ENCODE measurements at regions not wholly inside any gene's neighbourhood (a gene's known extent, or its start where the extent isn't known, plus 50 kb on each side); places are given as distances from the start of the nearest gene placed in this dataset.
"Not testable (repeated sequence)": the region's sequence is repeated elsewhere in the genome, so short reads cannot be mapped to it uniquely, and the experiment has no call there.

DNA sequence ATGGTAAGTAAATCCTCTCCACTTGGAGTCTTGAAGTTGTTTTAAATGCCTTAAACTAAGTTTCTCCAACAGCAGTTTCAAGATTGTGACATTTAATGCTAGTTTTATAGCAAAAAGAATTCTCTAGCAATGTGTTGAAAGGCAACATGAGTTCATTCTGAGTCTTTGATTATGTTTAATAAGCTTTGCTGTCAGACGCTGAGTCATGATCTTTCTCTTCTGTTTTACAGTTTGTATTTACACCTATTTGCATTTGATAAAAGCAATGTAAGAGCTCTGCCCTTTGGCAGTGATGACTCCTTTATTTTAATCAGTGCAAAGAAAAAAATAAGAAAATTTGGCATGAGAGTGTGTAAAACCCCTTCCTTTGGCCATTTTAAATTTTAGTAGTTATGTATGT lies 497.7 kb downstream of the STK39 start:
- Histone ChIP-seq H3K36me3 (ENCODE audit: control insufficient read depth, insufficient read depth, low read length) (no peaks in the 10 kb centered on the region), H3K9me3 (ENCODE audit: control insufficient read depth, insufficient read depth, low read length) (no peaks in the 10 kb centered on the region), H3K27ac (ENCODE audit: low read length) (no peak overlapping the region), H3K4me1 (ENCODE audit: control insufficient read depth, insufficient read depth, low read length) (no peaks in the 10 kb centered on the region), H3K27me3 (ENCODE audit: control insufficient read depth, insufficient read depth, low read length) (no peaks in the 10 kb centered on the region), H3K4me3 (ENCODE audit: low read length) (no peak overlapping the region)
- Mint-ChIP-seq H3K27me3 (ENCODE audit: low read depth in 2 of 2) (peaks cover 8 to 14% of the 10 kb centered on the region in 2 donors), H3K27ac (no peak overlapping the region), H3K4me1 (no peaks in the 10 kb centered on the region), H3K9me3 (no peaks in the 10 kb centered on the region), H3K4me3 (no peak overlapping the region), H3K36me3 (no peaks in the 10 kb centered on the region)
- DNase-seq (no peak), ATAC-seq (no peak)
- intact Hi-C loops (cut with micrococcal nuclease), result no loop called here
- WGBS (ENCODE audit: insufficient coverage), result 100% methylated on average over 1 of the region's 1 CpG
- TF ChIP-seq, protein P1, sequence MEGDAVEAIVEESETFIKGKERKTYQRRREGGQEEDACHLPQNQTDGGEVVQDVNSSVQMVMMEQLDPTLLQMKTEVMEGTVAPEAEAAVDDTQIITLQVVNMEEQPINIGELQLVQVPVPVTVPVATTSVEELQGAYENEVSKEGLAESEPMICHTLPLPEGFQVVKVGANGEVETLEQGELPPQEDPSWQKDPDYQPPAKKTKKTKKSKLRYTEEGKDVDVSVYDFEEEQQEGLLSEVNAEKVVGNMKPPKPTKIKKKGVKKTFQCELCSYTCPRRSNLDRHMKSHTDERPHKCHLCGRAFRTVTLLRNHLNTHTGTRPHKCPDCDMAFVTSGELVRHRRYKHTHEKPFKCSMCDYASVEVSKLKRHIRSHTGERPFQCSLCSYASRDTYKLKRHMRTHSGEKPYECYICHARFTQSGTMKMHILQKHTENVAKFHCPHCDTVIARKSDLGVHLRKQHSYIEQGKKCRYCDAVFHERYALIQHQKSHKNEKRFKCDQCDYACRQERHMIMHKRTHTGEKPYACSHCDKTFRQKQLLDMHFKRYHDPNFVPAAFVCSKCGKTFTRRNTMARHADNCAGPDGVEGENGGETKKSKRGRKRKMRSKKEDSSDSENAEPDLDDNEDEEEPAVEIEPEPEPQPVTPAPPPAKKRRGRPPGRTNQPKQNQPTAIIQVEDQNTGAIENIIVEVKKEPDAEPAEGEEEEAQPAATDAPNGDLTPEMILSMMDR (IDR thresholded peaks at IDR 0.05), result no peak

DNA sequence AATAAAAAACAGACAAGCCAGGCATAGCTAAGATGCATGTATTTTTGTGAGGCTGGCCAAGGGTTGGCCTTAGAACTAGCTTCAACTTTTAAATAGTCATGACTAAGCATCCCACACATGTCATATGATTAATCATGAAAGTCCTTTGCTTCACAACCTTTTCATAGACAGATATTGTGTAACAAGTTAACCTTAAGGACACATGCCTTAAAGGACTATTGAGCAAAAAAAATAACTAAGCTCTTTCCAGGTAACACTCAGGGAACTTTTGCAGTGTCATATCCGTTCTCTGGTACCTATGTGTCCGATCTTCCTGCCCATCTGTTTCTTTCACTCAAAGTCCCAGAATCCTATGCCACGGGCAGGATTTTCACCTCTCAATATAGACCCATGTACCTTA lies 498.4 kb downstream of the STK39 start:
- Histone ChIP-seq H3K4me1 (ENCODE audit: control insufficient read depth, insufficient read depth, low read length) (no peaks in the 10 kb centered on the region), H3K4me3 (ENCODE audit: low read length) (no peak overlapping the region), H3K27me3 (ENCODE audit: control insufficient read depth, insufficient read depth, low read length) (no peaks in the 10 kb centered on the region), H3K9me3 (ENCODE audit: control insufficient read depth, insufficient read depth, low read length) (no peaks in the 10 kb centered on the region), H3K27ac (ENCODE audit: low read length) (no peak overlapping the region), H3K36me3 (ENCODE audit: control insufficient read depth, insufficient read depth, low read length) (no peaks in the 10 kb centered on the region)
- H3K36me3 Mint-ChIP-seq, result no peaks in the 10 kb centered on the region
- peaks cover 5 to 14% of the 10 kb centered on the region in 2 donors for H3K27me3 Mint-ChIP-seq (ENCODE audit: low read depth in 2 of 2)
- ATAC-seq (no peak), DNase-seq (no peak)
- TF ChIP-seq, protein P1 (IDR thresholded peaks at IDR 0.05), result no peak
- intact Hi-C loops (cut with micrococcal nuclease), result no loop called here
- H3K4me3 Mint-ChIP-seq, result no peak overlapping the region
- H3K9me3 Mint-ChIP-seq, result no peaks in the 10 kb centered on the region
- no peaks in the 10 kb centered on the region for H3K4me1 Mint-ChIP-seq
- no peak overlapping the region for H3K27ac Mint-ChIP-seq
- 82% methylated on average over 3 of the region's 3 CpGs for WGBS (ENCODE audit: insufficient coverage)

DNA sequence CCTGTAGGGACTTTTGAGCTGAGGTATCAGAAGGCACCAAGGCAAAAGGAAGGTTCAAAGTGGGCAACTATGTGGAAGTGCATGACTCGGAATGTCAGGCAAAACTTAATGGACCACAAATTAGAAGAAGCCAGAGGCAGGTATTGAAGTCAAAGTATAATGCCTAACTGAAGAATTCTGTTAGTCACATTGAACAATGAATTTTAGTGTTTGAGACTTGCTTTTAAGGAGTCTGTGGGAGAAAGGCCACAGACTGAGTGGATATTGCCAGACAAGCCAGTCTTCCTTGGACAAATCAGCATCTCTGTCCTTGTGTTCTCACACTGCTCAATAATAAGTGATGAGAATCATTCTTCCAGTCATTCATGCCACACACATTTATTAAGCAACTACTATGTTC lies 498.9 kb downstream of the STK39 start:
- ATAC-seq, result no peak
- Mint-ChIP-seq H3K4me3 (no peak overlapping the region), H3K27me3 (ENCODE audit: low read depth in 2 of 2) (peaks cover 5 to 14% of the 10 kb centered on the region in 2 donors), H3K9me3 (no peaks in the 10 kb centered on the region), H3K4me1 (no peaks in the 10 kb centered on the region), H3K36me3 (no peaks in the 10 kb centered on the region), H3K27ac (no peak overlapping the region)
- no peaks in the 10 kb centered on the region for H3K4me1 ChIP-seq (ENCODE audit: control insufficient read depth, insufficient read depth, low read length)
- no peak overlapping the region for H3K4me3 ChIP-seq (ENCODE audit: low read length)
- H3K27ac ChIP-seq (ENCODE audit: low read length), result no peak overlapping the region
- WGBS (ENCODE audit: insufficient coverage), result 97% methylated on average over 1 of the region's 1 CpG
- TF ChIP-seq, protein P1 (IDR thresholded peaks at IDR 0.05), result no peak
- DNase-seq, result no peak
- H3K27me3 ChIP-seq (ENCODE audit: control insufficient read depth, insufficient read depth, low read length), result no peaks in the 10 kb centered on the region
- intact Hi-C loops (cut with micrococcal nuclease), result no loop called here
- no peaks in the 10 kb centered on the region for H3K9me3 ChIP-seq (ENCODE audit: control insufficient read depth, insufficient read depth, low read length)
- H3K36me3 ChIP-seq (ENCODE audit: control insufficient read depth, insufficient read depth, low read length), result no peaks in the 10 kb centered on the region

DNA sequence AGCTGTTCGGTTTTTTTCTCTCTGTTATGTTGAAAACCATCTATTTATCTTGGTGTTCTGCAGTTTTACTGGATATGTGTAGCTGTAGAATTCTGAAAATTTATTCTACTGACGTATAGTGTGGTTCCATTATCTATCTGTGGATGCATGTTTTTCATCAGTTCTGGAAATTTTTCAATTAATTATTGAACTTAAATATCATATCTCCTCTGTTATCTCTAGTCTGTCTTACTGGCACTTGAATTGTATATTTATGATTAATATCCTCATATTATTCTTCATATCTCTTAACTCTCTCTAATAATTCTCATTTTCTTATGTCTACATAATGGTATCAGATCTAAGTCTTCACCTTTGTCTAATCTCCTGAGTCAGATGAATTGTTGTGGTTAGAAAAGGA lies 501.7 kb downstream of the STK39 start:
- Histone ChIP-seq H3K27ac (ENCODE audit: low read length) (no peak overlapping the region), H3K9me3 (ENCODE audit: control insufficient read depth, insufficient read depth, low read length) (no peaks in the 10 kb centered on the region), H3K27me3 (ENCODE audit: control insufficient read depth, insufficient read depth, low read length) (no peaks in the 10 kb centered on the region), H3K4me3 (ENCODE audit: low read length) (no peak overlapping the region), H3K4me1 (ENCODE audit: control insufficient read depth, insufficient read depth, low read length) (no peaks in the 10 kb centered on the region), H3K36me3 (ENCODE audit: control insufficient read depth, insufficient read depth, low read length) (no peaks in the 10 kb centered on the region)
- ATAC-seq, result no peak
- H3K4me1 Mint-ChIP-seq, result no peaks in the 10 kb centered on the region
- H3K36me3 Mint-ChIP-seq, result no peaks in the 10 kb centered on the region
- no peak for DNase-seq
- no peak overlapping the region for H3K27ac Mint-ChIP-seq
- peaks cover 5 to 6% of the 10 kb centered on the region in 2 donors for H3K27me3 Mint-ChIP-seq (ENCODE audit: low read depth in 2 of 2)
- TF ChIP-seq, protein P1 (IDR thresholded peaks at IDR 0.05), result no peak
- intact Hi-C loops (cut with micrococcal nuclease), result no loop called here
- no peaks in the 10 kb centered on the region for H3K9me3 Mint-ChIP-seq
- H3K4me3 Mint-ChIP-seq, result no peak overlapping the region
- WGBS (ENCODE audit: insufficient coverage), result no CpG with 5 or more reads among the region's 2 CpGs

DNA sequence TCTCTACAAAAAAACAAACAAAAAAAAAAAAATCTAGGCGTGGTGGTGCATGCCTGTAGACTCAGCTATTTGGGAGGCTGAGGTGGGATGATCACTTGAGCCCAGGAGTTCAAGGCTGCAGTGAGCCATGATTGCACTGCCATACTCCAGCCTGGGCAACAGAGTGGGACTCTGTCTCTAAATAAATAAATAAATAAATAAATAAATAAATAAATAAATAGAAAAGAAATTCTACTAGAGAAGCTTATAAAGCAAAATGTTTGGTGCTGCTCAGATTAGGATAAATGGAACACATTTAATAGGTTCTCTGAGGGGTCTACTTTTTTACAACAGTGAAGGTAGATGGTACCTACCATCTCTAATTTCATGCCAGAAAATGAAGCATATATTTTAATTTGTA lies 507.5 kb downstream of the STK39 start:
- H3K36me3 ChIP-seq (ENCODE audit: control insufficient read depth, insufficient read depth, low read length); ATAC-seq; H3K9me3 ChIP-seq (ENCODE audit: control insufficient read depth, insufficient read depth, low read length); DNase-seq; H3K27ac ChIP-seq (ENCODE audit: low read length); H3K9me3 Mint-ChIP-seq; H3K27me3 ChIP-seq (ENCODE audit: control insufficient read depth, insufficient read depth, low read length); H3K27me3 Mint-ChIP-seq (ENCODE audit: low read depth in 2 of 2); intact Hi-C loops (cut with micrococcal nuclease); H3K36me3 Mint-ChIP-seq; H3K27ac Mint-ChIP-seq; H3K4me3 Mint-ChIP-seq; H3K4me1 Mint-ChIP-seq; H3K4me1 ChIP-seq (ENCODE audit: control insufficient read depth, insufficient read depth, low read length); H3K4me3 ChIP-seq (ENCODE audit: low read length): not testable (repeated sequence)
- 100% methylated on average over 1 of the region's 1 CpG for WGBS (ENCODE audit: insufficient coverage)
